ENCODE measurements at regions not wholly inside any gene's neighbourhood (a gene's known extent, or its start where the extent isn't known, plus 50 kb on each side); places are given as distances from the start of the nearest gene placed in this dataset.

DNA sequence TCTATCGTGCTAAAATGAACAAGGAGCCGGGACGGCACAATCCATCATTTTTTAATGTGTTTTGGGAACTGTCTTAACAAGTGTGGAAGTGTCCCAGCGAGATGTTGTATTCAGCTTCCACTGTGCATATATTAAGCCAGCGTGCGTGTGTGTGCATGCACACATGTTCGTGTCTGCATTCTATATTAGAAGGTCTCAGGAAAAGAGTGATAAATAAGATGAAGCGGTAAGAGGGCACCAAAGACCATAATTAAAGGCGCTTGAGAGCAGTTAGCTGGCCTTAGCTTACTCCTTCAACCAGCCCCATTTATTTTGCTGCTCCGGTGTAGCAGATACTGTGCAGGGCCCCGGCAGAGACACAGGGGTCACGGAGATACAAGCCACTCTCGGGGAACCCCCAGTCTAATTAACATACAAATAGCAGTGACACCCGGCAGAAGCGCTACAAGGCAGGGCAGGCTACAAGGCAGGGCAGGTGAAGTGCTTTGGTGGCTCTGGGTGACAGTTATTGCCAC lies 206.5 kb upstream of the RREB1 start:
- TF ChIP-seq SIN3A (IDR thresholded peaks at IDR 0.05; ENCODE audit: borderline replicate concordance, insufficient read depth, low read length) (no peak), TAF1 (IDR thresholded peaks at IDR 0.05; ENCODE audit: borderline replicate concordance, insufficient read depth, low read length) (no peak)
